Gastrocnemius medialis (tissue), 4 donors: ENCODE measurements at regions not wholly inside any gene's neighbourhood (a gene's known extent, or its start where the extent isn't known, plus 50 kb on each side); places are given as distances from the start of the nearest gene placed in this dataset.

Experiments used
- CTCF ChIP-seq, 5 experiments: fragments of 450-650 bp in 3 of 5; fragments of 200-600 bp in 2 of 5; sonication (generic) in 2 of 5; IDR thresholded peaks in 4 of 5; conservative IDR thresholded peaks in 1 of 5; 1 replicate in 4 of 5; 2 replicates in 1 of 5; pipeline ENCODE4 v1.5.1; 2016 to 2019; ENCODE audit warnings: antibody characterized with exemption in 5 of 5, mild to moderate bottlenecking in 3 of 5, moderate library complexity in 3 of 5
- POLR2A ChIP-seq, 2 donors: fragments of 450-650 bp; IDR thresholded peaks; one replicate each; pipeline ENCODE4 v1.6.1; 2017; ENCODE audit warnings: antibody characterized with exemption in 2 of 2, mild to moderate bottlenecking in 2 of 2, moderate library complexity in 2 of 2

- TF ChIP-seq POLR2A (IDR thresholded peaks at IDR 0.05) = no peak
- TF ChIP-seq CTCF (IDR thresholded peaks at IDR 0.05 in 4 of 5, conservative IDR thresholded peaks at IDR 0.05 in 1 of 5) = no peak
Observed at GRCh38 chr2:41950666-41950960, 97.2 kb upstream of the PKDCC start.
